ENCODE measurements at regions not wholly inside any gene's neighbourhood (a gene's known extent, or its start where the extent isn't known, plus 50 kb on each side); places are given as distances from the start of the nearest gene placed in this dataset.

DNA sequence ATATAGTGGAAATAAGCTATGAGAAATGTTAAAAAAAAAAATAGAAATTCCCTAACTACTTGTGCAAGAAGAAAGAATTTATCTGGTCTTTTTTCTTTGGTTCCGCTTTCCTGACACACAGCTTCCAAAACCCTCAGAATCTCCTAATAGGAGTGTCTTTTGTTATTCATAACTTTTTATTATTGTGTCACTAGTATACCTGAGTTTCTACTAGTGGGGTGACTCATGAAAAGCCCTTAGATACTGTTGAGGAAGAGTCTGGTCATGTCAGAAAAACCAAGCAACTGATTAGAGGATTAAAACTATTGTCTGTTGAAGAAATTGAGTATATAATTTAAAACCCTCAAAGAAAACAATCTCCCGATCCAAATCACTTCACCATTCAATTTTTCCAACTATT is 152.8 kb upstream of the IFNE start:
- no peak for TF ChIP-seq CTCF (IDR thresholded peaks at IDR 0.05)
- 92 to 93% methylated on average over 2 of the region's 2 CpGs for WGBS, 2 donors
- ATAC-seq (no peak), DNase-seq (no peak)
- Histone ChIP-seq H3K36me3 (no peaks in the 10 kb centered on the region), H3K4me1 (no peaks in the 10 kb centered on the region), H3K27ac (no peak overlapping the region), H3K9me3 (no peaks in the 10 kb centered on the region), H3K4me3 (no peak overlapping the region), H3K27me3 (no peaks in the 10 kb centered on the region)
- intact Hi-C loops (cut with DNase I) = no loop called here

DNA sequence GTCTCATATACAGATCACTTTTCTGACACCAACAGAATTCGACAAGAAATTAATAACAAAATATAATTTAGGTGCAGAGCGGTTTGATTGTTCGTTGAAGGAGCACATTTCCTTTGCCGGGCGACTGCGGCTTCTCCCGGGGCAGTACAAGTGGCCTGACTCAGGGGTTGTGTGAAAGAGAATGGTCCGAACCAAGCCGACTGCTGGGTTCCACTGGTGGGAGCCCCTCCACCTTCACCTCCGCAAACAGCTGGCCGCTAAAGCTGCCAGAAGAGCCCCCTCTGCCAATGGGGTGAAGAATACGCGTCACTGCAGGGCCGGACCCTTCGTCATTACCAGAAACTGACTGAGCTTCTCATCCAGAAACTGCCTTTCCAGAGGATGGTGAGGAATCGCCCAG is 156.0 kb upstream of the IFNE start:
- no peak for ATAC-seq
- no peaks in the 10 kb centered on the region for H3K27me3 ChIP-seq
- H3K27ac ChIP-seq = no peak overlapping the region
- no peak for DNase-seq
- H3K4me1 ChIP-seq = no peaks in the 10 kb centered on the region
- 82 to 83% methylated on average over 16 of the region's 16 CpGs for WGBS, 2 donors
- intact Hi-C loops (cut with DNase I) = no loop called here
- H3K4me3 ChIP-seq = no peak overlapping the region
- peaks cover 0 to 15% (median 6%) of the 10 kb centered on the region in 11 donors for H3K9me3 ChIP-seq
- H3K36me3 ChIP-seq = no peaks in the 10 kb centered on the region
- TF ChIP-seq CTCF (IDR thresholded peaks at IDR 0.05) = no peak

DNA sequence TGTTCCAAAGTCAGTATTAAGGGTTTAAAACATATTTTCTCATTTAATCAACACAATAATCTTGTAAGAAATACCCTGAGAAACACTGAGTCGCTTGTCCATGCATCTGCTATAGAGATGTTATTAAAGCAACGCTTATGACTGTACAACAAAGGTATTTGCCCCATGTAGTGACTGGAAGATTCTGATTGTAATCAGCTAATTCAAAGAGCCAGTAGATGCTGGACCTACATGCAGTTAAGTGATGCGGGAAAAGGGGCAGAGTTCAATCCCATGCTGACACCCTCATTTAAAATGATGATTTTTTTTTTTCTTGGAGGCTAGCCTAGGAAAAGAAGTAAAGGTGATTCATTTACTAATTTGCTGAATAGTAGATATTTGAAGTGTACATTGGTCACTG is 149.3 kb upstream of the MTAP start:
- TF ChIP-seq CTCF (IDR thresholded peaks at IDR 0.05) = no peak
- intact Hi-C loops (cut with DNase I) = no loop called here
- Histone ChIP-seq H3K9me3 (peaks cover 0 to 11% (median 0%) of the 10 kb centered on the region in 11 donors), H3K4me3 (no peak overlapping the region), H3K36me3 (no peaks in the 10 kb centered on the region), H3K4me1 (no peaks in the 10 kb centered on the region), H3K27me3 (no peaks in the 10 kb centered on the region), H3K27ac (no peak overlapping the region)
- DNase-seq (no peak), ATAC-seq (no peak)
- 60 to 78% methylated on average over 3 of the region's 3 CpGs for WGBS, 2 donors

GRCh38 chr9:21653589-21653988 is 148.8 kb upstream of the MTAP start:
- 66 to 81% methylated on average over 1 of the region's 1 CpG for WGBS, 2 donors
- Histone ChIP-seq H3K4me1 (no peaks in the 10 kb centered on the region), H3K4me3 (no peak overlapping the region), H3K36me3 (no peaks in the 10 kb centered on the region), H3K27ac (no peak overlapping the region), H3K27me3 (no peaks in the 10 kb centered on the region), H3K9me3 (peaks cover 0 to 8% (median 0%) of the 10 kb centered on the region in 11 donors)
- DNase-seq (no peak), ATAC-seq (no peak)
- no peak for TF ChIP-seq CTCF (IDR thresholded peaks at IDR 0.05)
- intact Hi-C loops (cut with DNase I) = no loop called here

All from heart right ventricle (tissue), 16 donors.